GM12875 (cell line): ENCODE measurements at regions not wholly inside any gene's neighbourhood (a gene's known extent, or its start where the extent isn't known, plus 50 kb on each side); places are given as distances from the start of the nearest gene placed in this dataset.

ENCODE experiments used
- H3K4me3 ChIP-seq: one replicate; pipeline ENCODE4 v1.5.1; 2011; ENCODE audit warnings: low read depth, low read length, control low read depth
- CTCF ChIP-seq: IDR thresholded peaks from 2 replicates; pipeline ENCODE4 v1.5.1; 2011; ENCODE audit warnings: low read depth, mild to moderate bottlenecking, control low read depth, inconsistent platforms, low read length, moderate library complexity, borderline replicate concordance; ENCODE audit not compliant: insufficient read depth

- H3K4me3 ChIP-seq, result no peak overlapping the region
Observed at GRCh38 chrX:139120760-139121159, 409.2 kb upstream of the FGF13 start.

GRCh38 chrX:139113708-139114107 lies 402.2 kb upstream of the FGF13 start:
- H3K4me3 ChIP-seq, result no peak overlapping the region
- no peak for TF ChIP-seq CTCF

More at GRCh38 chrX:139120760-139121159, 409.2 kb upstream of the FGF13 start:
- no peak for TF ChIP-seq CTCF

- no peak for TF ChIP-seq CTCF
- H3K4me3 ChIP-seq, result no peak overlapping the region
Observed at GRCh38 chrX:139112432-139112831, 400.9 kb upstream of the FGF13 start.

- no peak for TF ChIP-seq CTCF
- H3K4me3 ChIP-seq, result no peak overlapping the region
Observed at GRCh38 chrX:139106069-139106468, 394.6 kb upstream of the FGF13 start.

- no peak overlapping the region for H3K4me3 ChIP-seq
- TF ChIP-seq CTCF, result no peak
Observed at GRCh38 chrX:139094671-139095592, 383.4 kb upstream of the FGF13 start.

- H3K4me3 ChIP-seq, result no peak overlapping the region
- TF ChIP-seq CTCF, result no peak
Observed at GRCh38 chrX:139093201-139093600, 381.7 kb upstream of the FGF13 start.

- H3K4me3 ChIP-seq, result no peak overlapping the region
- no peak for TF ChIP-seq CTCF
Observed at GRCh38 chrX:139091878-139092277, 380.4 kb upstream of the FGF13 start.
